ENCODE measurements at regions not wholly inside any gene's neighbourhood (a gene's known extent, or its start where the extent isn't known, plus 50 kb on each side); places are given as distances from the start of the nearest gene placed in this dataset.
"Not testable (repeated sequence)": the region's sequence is repeated elsewhere in the genome, so short reads cannot be mapped to it uniquely, and the experiment has no call there.

- no peaks in the 10 kb centered on the region for H3K9me3 ChIP-seq
- no peak for DNase-seq
Measured at GRCh38 chr7:125934539-125934938, 1004.9 kb upstream of the POT1 start.

GRCh38 chr7:125930848-125931247, 1001.2 kb upstream of the POT1 start:
- no peak for DNase-seq
- no peak overlapping the region for H3K4me3 ChIP-seq
- H3K9me3 ChIP-seq = no peaks in the 10 kb centered on the region
- intact Hi-C loops (cut with DNase I; ENCODE audit: low total_unique reads) = no loop called here
- no peaks in the 10 kb centered on the region for H3K27me3 ChIP-seq
- H3K27ac ChIP-seq = no peak overlapping the region
- H3K4me1 ChIP-seq = no peaks in the 10 kb centered on the region
- H3K36me3 ChIP-seq = no peaks in the 10 kb centered on the region
- TF ChIP-seq, protein P1, sequence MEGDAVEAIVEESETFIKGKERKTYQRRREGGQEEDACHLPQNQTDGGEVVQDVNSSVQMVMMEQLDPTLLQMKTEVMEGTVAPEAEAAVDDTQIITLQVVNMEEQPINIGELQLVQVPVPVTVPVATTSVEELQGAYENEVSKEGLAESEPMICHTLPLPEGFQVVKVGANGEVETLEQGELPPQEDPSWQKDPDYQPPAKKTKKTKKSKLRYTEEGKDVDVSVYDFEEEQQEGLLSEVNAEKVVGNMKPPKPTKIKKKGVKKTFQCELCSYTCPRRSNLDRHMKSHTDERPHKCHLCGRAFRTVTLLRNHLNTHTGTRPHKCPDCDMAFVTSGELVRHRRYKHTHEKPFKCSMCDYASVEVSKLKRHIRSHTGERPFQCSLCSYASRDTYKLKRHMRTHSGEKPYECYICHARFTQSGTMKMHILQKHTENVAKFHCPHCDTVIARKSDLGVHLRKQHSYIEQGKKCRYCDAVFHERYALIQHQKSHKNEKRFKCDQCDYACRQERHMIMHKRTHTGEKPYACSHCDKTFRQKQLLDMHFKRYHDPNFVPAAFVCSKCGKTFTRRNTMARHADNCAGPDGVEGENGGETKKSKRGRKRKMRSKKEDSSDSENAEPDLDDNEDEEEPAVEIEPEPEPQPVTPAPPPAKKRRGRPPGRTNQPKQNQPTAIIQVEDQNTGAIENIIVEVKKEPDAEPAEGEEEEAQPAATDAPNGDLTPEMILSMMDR (IDR thresholded peaks at IDR 0.05) = no peak

More at GRCh38 chr7:125934539-125934938, 1004.9 kb upstream of the POT1 start:
- TF ChIP-seq, protein P1 (IDR thresholded peaks at IDR 0.05) = no peak
- Histone ChIP-seq H3K4me1 (no peaks in the 10 kb centered on the region), H3K27me3 (no peaks in the 10 kb centered on the region), H3K36me3 (no peaks in the 10 kb centered on the region), H3K27ac (no peak overlapping the region), H3K4me3 (no peak overlapping the region)
- intact Hi-C loops (cut with DNase I; ENCODE audit: low total_unique reads) = no loop called here

GRCh38 chr7:125927556-125927955, 997.9 kb upstream of the POT1 start:
- no peak for DNase-seq
- H3K4me3 ChIP-seq = no peak overlapping the region
- H3K27ac ChIP-seq = no peak overlapping the region
- TF ChIP-seq, protein P1 (IDR thresholded peaks at IDR 0.05) = no peak
- no peaks in the 10 kb centered on the region for H3K4me1 ChIP-seq
- H3K9me3 ChIP-seq = no peaks in the 10 kb centered on the region
- no peaks in the 10 kb centered on the region for H3K36me3 ChIP-seq
- no peaks in the 10 kb centered on the region for H3K27me3 ChIP-seq
- intact Hi-C loops (cut with DNase I; ENCODE audit: low total_unique reads) = no loop called here

DNA sequence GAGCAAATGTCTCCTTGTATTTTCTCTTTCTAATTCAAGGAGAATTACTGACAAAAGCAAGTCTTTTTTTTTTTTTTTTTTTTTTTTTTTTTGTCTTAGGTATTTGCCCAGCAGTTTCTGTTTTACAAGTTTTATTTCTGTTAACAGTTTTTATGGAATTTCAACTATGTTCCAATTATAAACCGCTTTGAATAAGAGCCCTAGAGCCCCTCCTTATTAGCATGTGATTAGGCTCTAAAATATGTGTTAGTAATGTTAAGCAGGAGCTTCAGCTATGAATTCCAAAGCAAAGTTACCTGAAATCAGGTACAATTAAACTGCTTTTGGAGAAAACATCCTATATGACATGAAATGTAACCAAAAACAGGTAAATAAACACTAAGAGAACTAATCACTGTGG, 997.0 kb upstream of the POT1 start:
- Histone ChIP-seq H3K4me1 (no peaks in the 10 kb centered on the region), H3K9me3 (no peaks in the 10 kb centered on the region), H3K27me3 (no peaks in the 10 kb centered on the region), H3K4me3 (no peak overlapping the region), H3K36me3 (no peaks in the 10 kb centered on the region), H3K27ac (no peak overlapping the region)
- intact Hi-C loops (cut with DNase I; ENCODE audit: low total_unique reads) = no loop called here
- no peak for DNase-seq
- TF ChIP-seq, protein P1 (IDR thresholded peaks at IDR 0.05) = no peak

- TF ChIP-seq, protein P1 (IDR thresholded peaks at IDR 0.05) = no peak
- no peak overlapping the region for H3K27ac ChIP-seq
- no peak for DNase-seq
- no peaks in the 10 kb centered on the region for H3K4me1 ChIP-seq
- intact Hi-C loops (cut with DNase I; ENCODE audit: low total_unique reads) = no loop called here
- no peak overlapping the region for H3K4me3 ChIP-seq
- H3K9me3 ChIP-seq = no peaks in the 10 kb centered on the region
- H3K36me3 ChIP-seq = no peaks in the 10 kb centered on the region
- H3K27me3 ChIP-seq = no peaks in the 10 kb centered on the region
Measured at GRCh38 chr7:125924037-125924436, 994.4 kb upstream of the POT1 start.

DNA sequence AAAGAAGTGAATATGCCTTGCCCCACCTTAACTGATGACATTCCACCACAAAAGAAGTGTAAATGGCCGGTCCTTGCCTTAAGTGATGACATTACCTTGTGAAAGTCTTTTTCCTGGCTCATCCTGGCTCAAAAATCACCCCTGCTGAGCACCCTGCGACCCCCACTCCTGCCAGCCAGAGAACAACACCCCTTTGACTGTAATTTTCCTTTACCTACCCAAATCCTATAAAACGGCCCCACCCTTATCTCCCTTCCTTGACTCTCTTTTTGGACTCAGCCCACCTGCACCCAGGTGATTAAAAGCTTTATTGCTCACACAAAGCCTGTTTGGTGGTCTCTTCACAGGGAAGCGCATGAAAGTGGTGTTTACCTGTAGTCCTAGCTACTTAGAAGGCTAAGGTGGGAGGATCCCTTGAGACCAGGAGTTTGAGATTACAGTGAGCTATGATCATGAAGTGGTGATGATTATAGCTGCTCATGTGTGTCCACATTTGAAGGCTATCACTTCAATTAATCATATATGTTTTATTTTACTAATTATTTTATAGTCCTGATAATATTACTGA, 985.8 kb upstream of the POT1 start:
- H3K4me3 ChIP-seq; H3K27ac ChIP-seq; H3K4me1 ChIP-seq; H3K36me3 ChIP-seq; H3K27me3 ChIP-seq; H3K9me3 ChIP-seq; DNase-seq; intact Hi-C loops (cut with DNase I; ENCODE audit: low total_unique reads): not testable (repeated sequence)
